ENCODE measurements at regions not wholly inside any gene's neighbourhood (a gene's known extent, or its start where the extent isn't known, plus 50 kb on each side); places are given as distances from the start of the nearest gene placed in this dataset.

DNA sequence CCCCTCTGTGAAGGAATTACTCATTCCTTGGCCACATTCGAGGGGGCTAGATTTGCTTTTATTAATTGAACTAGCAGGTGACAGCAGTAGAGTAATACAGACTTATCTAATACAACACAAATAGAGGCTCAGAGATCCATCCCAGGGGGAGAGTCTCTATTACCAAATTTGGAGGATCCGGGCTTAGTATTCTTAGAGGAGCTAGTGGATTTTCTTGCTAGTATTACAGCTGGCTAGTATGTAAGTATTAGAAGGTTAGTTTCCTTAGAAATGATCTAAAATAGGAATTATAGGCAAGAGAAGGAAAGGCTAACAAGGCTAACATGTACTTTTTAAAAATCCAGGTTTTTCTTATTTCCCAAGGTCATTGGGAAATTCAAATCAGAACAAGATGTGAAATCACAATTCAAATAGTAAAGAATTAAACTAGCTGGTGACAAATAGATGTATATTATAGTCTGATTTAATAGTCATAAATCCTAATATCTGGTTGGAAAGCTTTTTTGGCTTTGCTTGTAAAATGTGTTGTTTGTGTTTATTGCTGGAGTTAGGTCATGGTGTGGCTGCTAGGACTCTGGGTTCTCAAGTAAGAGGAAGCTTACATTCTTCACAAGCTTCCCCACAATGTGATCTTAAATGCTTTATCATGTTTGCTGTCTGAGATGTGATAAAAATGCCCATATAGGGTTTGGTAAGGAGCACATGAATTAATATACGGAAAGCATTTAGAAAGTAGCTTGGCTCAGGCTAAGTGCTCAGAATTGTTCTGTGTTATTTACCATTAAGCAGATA, 160.4 kb upstream of the MPDZ start:
- TF ChIP-seq, protein P1, sequence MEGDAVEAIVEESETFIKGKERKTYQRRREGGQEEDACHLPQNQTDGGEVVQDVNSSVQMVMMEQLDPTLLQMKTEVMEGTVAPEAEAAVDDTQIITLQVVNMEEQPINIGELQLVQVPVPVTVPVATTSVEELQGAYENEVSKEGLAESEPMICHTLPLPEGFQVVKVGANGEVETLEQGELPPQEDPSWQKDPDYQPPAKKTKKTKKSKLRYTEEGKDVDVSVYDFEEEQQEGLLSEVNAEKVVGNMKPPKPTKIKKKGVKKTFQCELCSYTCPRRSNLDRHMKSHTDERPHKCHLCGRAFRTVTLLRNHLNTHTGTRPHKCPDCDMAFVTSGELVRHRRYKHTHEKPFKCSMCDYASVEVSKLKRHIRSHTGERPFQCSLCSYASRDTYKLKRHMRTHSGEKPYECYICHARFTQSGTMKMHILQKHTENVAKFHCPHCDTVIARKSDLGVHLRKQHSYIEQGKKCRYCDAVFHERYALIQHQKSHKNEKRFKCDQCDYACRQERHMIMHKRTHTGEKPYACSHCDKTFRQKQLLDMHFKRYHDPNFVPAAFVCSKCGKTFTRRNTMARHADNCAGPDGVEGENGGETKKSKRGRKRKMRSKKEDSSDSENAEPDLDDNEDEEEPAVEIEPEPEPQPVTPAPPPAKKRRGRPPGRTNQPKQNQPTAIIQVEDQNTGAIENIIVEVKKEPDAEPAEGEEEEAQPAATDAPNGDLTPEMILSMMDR (IDR thresholded peaks at IDR 0.05) = no peak
- TF ChIP-seq POLR2A (IDR thresholded peaks at IDR 0.05) (no peak), POLR2AphosphoS5 (IDR thresholded peaks at IDR 0.05) (no peak)
